ENCODE measurements at regions not wholly inside any gene's neighbourhood (a gene's known extent, or its start where the extent isn't known, plus 50 kb on each side); places are given as distances from the start of the nearest gene placed in this dataset.

DNA sequence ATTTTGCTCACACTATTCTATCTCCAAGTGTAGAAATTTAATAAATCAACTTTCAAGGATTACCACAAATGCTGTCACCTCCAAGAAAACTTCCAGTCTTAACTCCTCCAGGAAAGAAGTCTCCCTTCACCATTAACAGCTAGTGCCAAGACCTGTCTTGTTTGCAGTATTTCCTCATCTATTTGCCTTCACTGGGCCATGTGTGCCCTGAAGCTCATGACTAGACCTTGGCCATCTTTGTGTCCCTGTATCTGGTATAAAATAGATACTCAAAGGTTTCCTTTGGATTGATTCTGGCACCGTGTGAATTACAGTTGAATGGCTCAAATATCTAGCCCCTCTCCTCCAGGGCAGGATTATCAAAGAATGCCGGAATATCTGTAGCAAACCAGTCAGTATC is 346.7 kb upstream of the KLF4 start:
- Histone ChIP-seq H3K36me3 (replicated peaks in 1 of 2) (no peaks in the 10 kb centered on the region), H3K9me3 (replicated peaks in 1 of 3) (no peaks in the 10 kb centered on the region), H3K27ac (no peak overlapping the region), H3K4me1 (replicated peaks in 1 of 2) (no peaks in the 10 kb centered on the region), H3K27me3 (no peaks in the 10 kb centered on the region), H3K4me3 (no peak overlapping the region)
- 87 to 100% (median 93%) methylated on average over 2 of the region's 2 CpGs for WGBS, 4 donors
- TF ChIP-seq, protein P1, sequence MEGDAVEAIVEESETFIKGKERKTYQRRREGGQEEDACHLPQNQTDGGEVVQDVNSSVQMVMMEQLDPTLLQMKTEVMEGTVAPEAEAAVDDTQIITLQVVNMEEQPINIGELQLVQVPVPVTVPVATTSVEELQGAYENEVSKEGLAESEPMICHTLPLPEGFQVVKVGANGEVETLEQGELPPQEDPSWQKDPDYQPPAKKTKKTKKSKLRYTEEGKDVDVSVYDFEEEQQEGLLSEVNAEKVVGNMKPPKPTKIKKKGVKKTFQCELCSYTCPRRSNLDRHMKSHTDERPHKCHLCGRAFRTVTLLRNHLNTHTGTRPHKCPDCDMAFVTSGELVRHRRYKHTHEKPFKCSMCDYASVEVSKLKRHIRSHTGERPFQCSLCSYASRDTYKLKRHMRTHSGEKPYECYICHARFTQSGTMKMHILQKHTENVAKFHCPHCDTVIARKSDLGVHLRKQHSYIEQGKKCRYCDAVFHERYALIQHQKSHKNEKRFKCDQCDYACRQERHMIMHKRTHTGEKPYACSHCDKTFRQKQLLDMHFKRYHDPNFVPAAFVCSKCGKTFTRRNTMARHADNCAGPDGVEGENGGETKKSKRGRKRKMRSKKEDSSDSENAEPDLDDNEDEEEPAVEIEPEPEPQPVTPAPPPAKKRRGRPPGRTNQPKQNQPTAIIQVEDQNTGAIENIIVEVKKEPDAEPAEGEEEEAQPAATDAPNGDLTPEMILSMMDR (IDR thresholded peaks at IDR 0.05) = no peak
- TF ChIP-seq POLR2A (IDR thresholded peaks at IDR 0.05) = no peak
- intact Hi-C loops (cut with DNase I) = no loop called here
- no peak for DNase-seq

DNA sequence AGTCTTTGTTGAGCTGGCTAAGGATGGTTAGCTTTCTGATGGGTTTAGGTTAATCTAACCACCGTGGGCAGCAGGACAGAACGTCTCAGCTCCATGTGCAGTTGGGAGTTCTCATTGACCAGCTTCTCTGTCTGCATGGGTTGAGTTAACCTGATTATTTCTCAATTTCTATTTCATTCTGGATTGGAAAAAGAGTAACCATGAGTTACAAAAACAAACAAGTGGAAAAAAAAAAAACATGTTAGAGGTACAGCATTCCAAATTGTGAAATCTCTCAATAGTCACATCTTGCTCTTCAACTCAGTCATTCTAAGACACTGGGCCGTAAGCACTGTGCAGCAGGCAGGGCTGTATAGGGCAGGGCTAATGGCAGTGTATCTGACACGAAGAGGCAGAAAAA is 343.7 kb upstream of the KLF4 start:
- Histone ChIP-seq H3K36me3 (replicated peaks in 1 of 2) (no peaks in the 10 kb centered on the region), H3K4me3 (no peak overlapping the region), H3K4me1 (replicated peaks in 1 of 2) (no peaks in the 10 kb centered on the region), H3K27me3 (no peaks in the 10 kb centered on the region), H3K9me3 (replicated peaks in 1 of 3) (no peaks in the 10 kb centered on the region), H3K27ac (no peak overlapping the region)
- intact Hi-C loops (cut with DNase I) = no loop called here
- no peak for DNase-seq
- 83 to 94% (median 89%) methylated on average over 4 of the region's 4 CpGs for WGBS, 4 donors
- TF ChIP-seq, protein P1 (IDR thresholded peaks at IDR 0.05) = no peak
- no peak for TF ChIP-seq POLR2A (IDR thresholded peaks at IDR 0.05)

DNA sequence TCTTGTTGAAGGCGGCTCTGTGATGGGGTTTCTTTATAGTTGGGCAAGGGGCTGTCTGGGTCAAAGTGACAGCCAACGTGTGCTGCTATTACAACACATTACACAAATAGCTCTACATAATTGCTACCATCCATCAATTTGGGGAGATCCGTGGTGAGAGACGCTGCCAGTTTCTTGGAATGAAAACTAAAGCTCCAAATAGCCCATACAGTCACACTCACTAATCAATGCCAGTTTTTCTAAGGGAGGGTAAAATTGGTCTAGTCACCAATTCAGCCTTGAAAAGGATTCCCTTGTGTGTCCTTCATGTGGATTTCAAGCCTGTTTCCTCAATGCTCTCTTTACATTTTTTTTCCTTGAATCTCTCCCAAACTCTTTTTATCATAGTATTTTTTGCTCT is 343.3 kb upstream of the KLF4 start:
- no peaks in the 10 kb centered on the region for H3K4me1 ChIP-seq (replicated peaks in 1 of 2)
- no peak for DNase-seq
- intact Hi-C loops (cut with DNase I) = no loop called here
- 31 to 50% (median 44%) methylated on average over 4 of the region's 4 CpGs for WGBS, 4 donors
- H3K4me3 ChIP-seq = no peak overlapping the region
- no peak overlapping the region for H3K27ac ChIP-seq
- no peaks in the 10 kb centered on the region for H3K36me3 ChIP-seq (replicated peaks in 1 of 2)
- no peaks in the 10 kb centered on the region for H3K27me3 ChIP-seq
- TF ChIP-seq, protein P1 (IDR thresholded peaks at IDR 0.05) = no peak
- no peak for TF ChIP-seq POLR2A (IDR thresholded peaks at IDR 0.05)
- no peaks in the 10 kb centered on the region for H3K9me3 ChIP-seq (replicated peaks in 1 of 3)

- intact Hi-C loops (cut with DNase I) = no loop called here
- no peak for TF ChIP-seq POLR2A (IDR thresholded peaks at IDR 0.05)
- TF ChIP-seq, protein P1 (IDR thresholded peaks at IDR 0.05) = no peak
- WGBS, 4 donors = 58 to 68% (median 65%) methylated on average over 3 of the region's 3 CpGs
- H3K9me3 ChIP-seq (replicated peaks in 1 of 3) = no peaks in the 10 kb centered on the region
- no peak overlapping the region for H3K27ac ChIP-seq
- H3K4me3 ChIP-seq = no peak overlapping the region
- no peaks in the 10 kb centered on the region for H3K4me1 ChIP-seq (replicated peaks in 1 of 2)
- no peak for DNase-seq
- no peaks in the 10 kb centered on the region for H3K36me3 ChIP-seq (replicated peaks in 1 of 2)
- H3K27me3 ChIP-seq = no peaks in the 10 kb centered on the region
These were observed 340.9 kb upstream of the KLF4 start for GRCh38 chr9:107830479-107830878.

Measured in adrenal gland (tissue), 9 donors.